NT2/D1 (cell line): ENCODE measurements at regions not wholly inside any gene's neighbourhood (a gene's known extent, or its start where the extent isn't known, plus 50 kb on each side); places are given as distances from the start of the nearest gene placed in this dataset.

ENCODE experiments used
- DNase-seq: peaks from one replicate; pipeline ENCODE4 v3.0.0-alpha.2; 2011; ENCODE audit warnings: low read depth, low spot score
- H3K27me3 ChIP-seq: 2 replicates; pipeline ENCODE4 v1.6.0; 2011; ENCODE audit warnings: mild to moderate bottlenecking; ENCODE audit not compliant: insufficient read length, insufficient read depth
- H3K36me3 ChIP-seq: 2 replicates; pipeline ENCODE4 v1.6.1; 2011; ENCODE audit warnings: mild to moderate bottlenecking, low read length, mixed read lengths; ENCODE audit not compliant: insufficient read depth, insufficient read length
- H3K4me1 ChIP-seq: 2 replicates; pipeline ENCODE4 v1.5.1; 2011; ENCODE audit not compliant: insufficient read depth, insufficient read length
- H3K4me3 ChIP-seq: 2 replicates; pipeline ENCODE4 v1.5.1; 2011; ENCODE audit warnings: low read depth; ENCODE audit not compliant: insufficient read length
- H3K9ac ChIP-seq: 2 replicates; pipeline ENCODE4 v1.6.0; 2011; ENCODE audit warnings: low read depth; ENCODE audit not compliant: insufficient read length
- H3K9me3 ChIP-seq: 2 replicates; pipeline ENCODE4 v1.5.1; 2011; ENCODE audit warnings: mild to moderate bottlenecking, low read length; ENCODE audit not compliant: insufficient read depth
- SUZ12 ChIP-seq: IDR thresholded peaks from 2 replicates; pipeline ENCODE4 v1.6.1; 2011; ENCODE audit not compliant: insufficient read length, insufficient read depth; ENCODE audit errors: extremely low read depth
- YY1 ChIP-seq: IDR thresholded peaks from 2 replicates; pipeline ENCODE4 v1.6.1; 2011; ENCODE audit not compliant: insufficient read length, insufficient read depth
- ZNF274 ChIP-seq: IDR thresholded peaks from 2 replicates; pipeline ENCODE4 v1.6.1; 2011; ENCODE audit warnings: mild to moderate bottlenecking, low read depth, low read length

DNA sequence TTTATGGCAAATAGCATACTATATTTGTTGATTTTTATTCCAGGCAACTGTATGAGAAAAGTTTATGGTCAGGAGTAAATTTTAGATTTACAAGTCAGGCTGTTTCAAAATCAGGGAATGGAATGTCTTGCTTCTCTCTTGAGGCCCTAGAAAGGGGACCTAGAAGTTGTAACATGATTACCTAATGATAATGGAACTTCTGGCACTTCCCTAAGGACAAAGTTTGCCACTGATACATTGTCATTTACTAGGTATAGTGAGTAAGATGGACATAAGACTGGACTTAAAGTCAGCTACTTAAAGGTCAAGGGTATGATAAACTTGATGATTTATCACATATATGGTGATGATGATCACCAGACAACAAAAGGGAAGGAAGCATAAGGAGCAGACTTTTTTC lies 103.3 kb upstream of the VRK2 start:
- no peaks in the 10 kb centered on the region for H3K4me1 ChIP-seq
- H3K9me3 ChIP-seq: no peaks in the 10 kb centered on the region
- TF ChIP-seq YY1: no peak
- no peak for TF ChIP-seq SUZ12
- TF ChIP-seq ZNF274: no peak
- DNase-seq: no peak
- H3K36me3 ChIP-seq: no peaks in the 10 kb centered on the region
- H3K27me3 ChIP-seq: no peaks in the 10 kb centered on the region
- H3K9ac ChIP-seq: no peak overlapping the region
- no peak overlapping the region for H3K4me3 ChIP-seq

DNA sequence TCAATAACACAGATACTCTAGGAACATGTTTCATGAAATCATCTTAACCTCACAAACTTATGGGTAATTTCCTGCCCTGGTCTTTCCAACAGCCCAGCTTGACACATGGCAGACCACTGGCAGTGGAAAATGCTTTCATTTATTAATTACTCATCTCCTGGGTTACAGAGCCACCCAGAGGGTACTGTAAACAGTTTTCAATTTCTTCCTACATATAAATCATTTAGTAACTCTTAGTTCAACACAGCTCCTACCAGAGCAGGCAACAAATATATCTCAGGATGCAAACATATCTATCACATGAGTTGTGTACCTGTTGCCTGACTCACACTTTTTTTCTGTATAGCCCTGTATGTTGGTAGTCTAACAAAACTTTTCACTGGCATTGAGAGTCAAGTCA lies 99.2 kb upstream of the VRK2 start:
- Histone ChIP-seq H3K9me3 (no peaks in the 10 kb centered on the region), H3K4me1 (no peaks in the 10 kb centered on the region), H3K27me3 (no peaks in the 10 kb centered on the region), H3K36me3 (no peaks in the 10 kb centered on the region), H3K9ac (no peak overlapping the region), H3K4me3 (no peak overlapping the region)
- no peak for TF ChIP-seq ZNF274
- TF ChIP-seq SUZ12: no peak
- no peak for DNase-seq

DNA sequence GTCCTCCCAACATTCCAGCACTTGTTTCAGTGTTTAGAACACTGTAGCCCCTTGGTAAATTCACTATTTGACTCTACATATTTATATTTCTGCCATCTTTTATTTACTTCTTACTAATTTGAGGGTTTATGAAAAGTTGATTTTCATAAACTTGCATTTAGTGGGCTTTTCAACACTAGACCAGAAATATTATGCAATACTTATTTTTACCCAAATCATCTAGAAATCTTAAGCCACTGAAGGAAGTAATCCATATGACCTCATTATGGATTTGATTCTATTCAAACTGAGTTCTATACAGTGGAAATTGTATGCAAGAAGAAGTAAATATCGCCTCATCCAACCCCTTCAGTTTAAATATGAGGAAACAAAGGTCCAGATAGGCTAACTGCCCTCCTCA lies 92.6 kb upstream of the VRK2 start:
- TF ChIP-seq YY1: no peak
- TF ChIP-seq ZNF274: no peak
- TF ChIP-seq SUZ12: no peak
- Histone ChIP-seq H3K4me3 (no peak overlapping the region), H3K36me3 (no peaks in the 10 kb centered on the region), H3K27me3 (no peaks in the 10 kb centered on the region), H3K4me1 (no peaks in the 10 kb centered on the region), H3K9me3 (no peaks in the 10 kb centered on the region), H3K9ac (no peak overlapping the region)
- DNase-seq: no peak

DNA sequence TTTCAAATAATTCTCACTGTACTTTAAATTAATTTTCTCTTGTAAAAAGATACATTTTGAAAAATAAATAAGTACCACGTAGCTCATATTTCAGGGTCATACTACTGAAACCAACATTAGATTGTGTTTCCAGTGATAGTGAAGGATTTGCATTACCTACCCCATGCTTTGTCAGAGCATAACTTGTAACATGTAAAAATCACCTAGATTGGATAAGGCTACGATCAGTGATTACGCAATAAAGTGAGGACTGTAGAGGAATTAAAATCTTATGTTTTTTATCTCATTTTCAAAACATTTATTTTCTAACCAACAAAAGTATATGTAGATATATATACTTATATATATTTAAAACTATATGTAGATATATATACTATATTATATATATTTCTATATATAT lies 89.4 kb upstream of the VRK2 start:
- Histone ChIP-seq H3K4me1 (no peaks in the 10 kb centered on the region), H3K9me3 (no peaks in the 10 kb centered on the region), H3K4me3 (no peak overlapping the region), H3K36me3 (no peaks in the 10 kb centered on the region), H3K27me3 (no peaks in the 10 kb centered on the region), H3K9ac (no peak overlapping the region)
- DNase-seq: no peak
- TF ChIP-seq ZNF274 (no peak), SUZ12 (no peak), YY1 (no peak)

DNA sequence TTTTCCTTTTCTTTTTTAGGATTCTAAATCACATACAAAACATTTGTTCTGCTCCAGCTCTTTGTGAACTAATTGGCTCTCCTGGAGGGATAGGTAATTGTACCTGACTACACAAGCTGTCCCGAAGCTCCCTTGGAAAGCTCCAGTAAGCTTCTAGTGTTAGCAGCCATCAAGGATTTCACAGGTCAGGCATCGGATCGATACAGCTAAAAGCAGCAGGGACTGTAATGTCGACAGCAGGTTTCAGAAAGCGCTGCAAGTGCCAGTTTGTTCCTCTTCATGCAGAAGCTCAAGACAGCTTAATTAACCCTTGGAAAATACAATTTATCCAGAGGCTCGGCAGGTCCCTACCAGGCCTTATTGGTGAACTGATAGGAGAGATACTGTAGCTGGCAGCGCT lies 87.2 kb upstream of the VRK2 start:
- Histone ChIP-seq H3K27me3 (no peaks in the 10 kb centered on the region), H3K9ac (no peak overlapping the region), H3K36me3 (no peaks in the 10 kb centered on the region), H3K4me3 (no peak overlapping the region), H3K4me1 (no peaks in the 10 kb centered on the region), H3K9me3 (no peaks in the 10 kb centered on the region)
- no peak for TF ChIP-seq SUZ12
- TF ChIP-seq ZNF274: no peak
- no peak for TF ChIP-seq YY1
- no peak for DNase-seq

DNA sequence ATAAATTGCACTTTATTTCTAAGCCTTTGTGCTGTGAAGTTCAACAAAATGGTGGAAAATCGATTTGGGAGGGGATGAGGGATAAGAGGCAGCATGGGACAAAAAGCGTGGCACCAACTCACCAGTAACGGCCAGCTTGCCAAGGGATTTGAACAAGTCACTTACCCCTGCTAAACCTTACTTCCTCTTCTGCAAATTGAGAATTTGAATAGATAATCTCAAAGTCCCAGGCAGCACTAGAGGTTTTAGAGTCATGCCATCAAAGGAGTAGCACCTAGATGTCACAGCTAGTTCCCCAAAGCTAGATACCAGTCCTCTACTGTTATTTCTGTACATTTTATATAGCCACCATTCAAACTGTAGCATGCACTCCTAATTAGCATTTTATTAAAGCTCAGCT lies 83.7 kb upstream of the VRK2 start:
- no peak overlapping the region for H3K4me3 ChIP-seq
- no peaks in the 10 kb centered on the region for H3K36me3 ChIP-seq
- no peaks in the 10 kb centered on the region for H3K9me3 ChIP-seq
- no peak overlapping the region for H3K9ac ChIP-seq
- no peak for DNase-seq
- no peaks in the 10 kb centered on the region for H3K4me1 ChIP-seq
- no peaks in the 10 kb centered on the region for H3K27me3 ChIP-seq
- TF ChIP-seq YY1 (no peak), ZNF274 (no peak), SUZ12 (no peak)

DNA sequence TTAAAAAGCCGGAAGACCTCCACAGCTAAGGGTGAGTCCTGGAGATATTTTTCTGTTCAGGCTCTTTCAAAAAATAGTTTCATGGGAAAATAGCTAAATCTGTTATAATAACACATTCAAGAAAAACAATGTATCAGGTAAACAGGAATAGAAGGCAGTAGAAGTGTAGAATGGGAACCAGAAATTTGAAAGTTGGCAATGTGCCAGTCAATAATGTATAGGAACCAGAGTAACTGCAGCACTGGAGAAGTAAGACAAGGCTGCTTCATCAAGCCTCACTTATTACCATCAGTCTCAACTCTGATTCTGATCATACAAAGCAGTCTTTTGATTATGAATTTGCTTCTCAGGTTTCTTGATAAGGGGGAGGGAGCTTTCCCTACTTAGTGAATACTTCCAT lies 81.4 kb upstream of the VRK2 start:
- H3K9ac ChIP-seq: no peak overlapping the region
- no peaks in the 10 kb centered on the region for H3K9me3 ChIP-seq
- no peak overlapping the region for H3K4me3 ChIP-seq
- no peaks in the 10 kb centered on the region for H3K27me3 ChIP-seq
- TF ChIP-seq ZNF274 (no peak), SUZ12 (no peak), YY1 (no peak)
- H3K4me1 ChIP-seq: no peaks in the 10 kb centered on the region
- no peaks in the 10 kb centered on the region for H3K36me3 ChIP-seq
- DNase-seq: no peak

DNA sequence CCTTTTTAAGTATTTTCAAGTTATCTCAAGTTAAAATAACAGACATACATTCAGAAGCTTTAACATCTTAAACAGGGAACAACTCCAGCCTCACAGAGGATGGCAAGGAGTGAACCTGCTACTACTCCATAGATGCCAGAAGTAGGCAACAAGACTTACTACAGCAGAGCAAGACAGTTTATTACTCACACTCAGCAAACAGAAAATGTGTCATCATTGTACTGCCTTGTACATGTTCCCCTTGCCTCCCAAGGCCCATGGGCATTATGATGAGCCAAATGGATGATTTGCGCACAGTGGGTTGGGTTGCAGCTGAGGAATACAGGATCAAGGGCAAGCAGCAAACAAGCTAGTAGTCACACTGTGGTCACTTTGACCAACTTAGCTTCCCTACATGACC lies 80.6 kb upstream of the VRK2 start:
- Histone ChIP-seq H3K9me3 (no peaks in the 10 kb centered on the region), H3K4me1 (no peaks in the 10 kb centered on the region), H3K4me3 (no peak overlapping the region), H3K36me3 (no peaks in the 10 kb centered on the region), H3K9ac (no peak overlapping the region), H3K27me3 (no peaks in the 10 kb centered on the region)
- TF ChIP-seq SUZ12 (no peak), ZNF274 (no peak), YY1 (no peak)
- DNase-seq: no peak
